Left colon (tissue), 2 donors: ENCODE measurements at regions not wholly inside any gene's neighbourhood (a gene's known extent, or its start where the extent isn't known, plus 50 kb on each side); places are given as distances from the start of the nearest gene placed in this dataset.
"Not testable (repeated sequence)": the region's sequence is repeated elsewhere in the genome, so short reads cannot be mapped to it uniquely, and the experiment has no call there.

Experiments used
- ATAC-seq: fragments of 200-7000 bp; cut with Tn5 transposase; one replicate; pipeline ENCODE4 v1.9.1; 2020; ENCODE audit warnings: mild to moderate bottlenecking, moderate library complexity
- DNase-seq, 2 donors: peaks; one replicate each; pipeline ENCODE4 v3.0.0-alpha.2; 2020
- intact Hi-C, 2 donors: fragments of 100-400 bp; cut with DNase I in 1 of 2; cut with micrococcal nuclease in 1 of 2; formaldehyde crosslinking; loops; one replicate each; pipeline versions ENCODE4 v1.11.2 to v1.14.0; 2022; cut with DNase I, micrococcal nuclease
- donor health status: DM: no; HTN: no; CAD: no.
- donor health status: DM: yes; HTN: yes; CAD: no.

DNA sequence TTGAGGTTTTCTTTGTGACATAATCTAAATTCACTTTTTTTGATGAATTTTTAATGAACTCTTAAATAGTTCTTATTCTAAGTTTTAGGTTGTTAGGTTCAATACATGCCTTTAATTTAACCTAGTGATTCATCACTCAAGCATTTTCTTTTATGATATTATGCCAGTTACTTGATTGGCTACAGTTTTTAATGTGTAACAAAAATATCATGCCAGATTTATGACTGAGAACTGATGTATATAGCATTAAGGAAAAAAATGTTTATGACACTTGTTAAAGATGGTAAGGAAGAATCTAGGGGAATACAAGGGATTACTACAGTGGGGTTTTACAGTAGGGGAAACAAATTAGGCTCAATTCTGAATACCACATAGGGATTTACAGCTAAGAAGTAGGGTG lies 103.1 kb downstream of the VGLL3 start:
- no peak for ATAC-seq
- intact Hi-C loops, result no loop called here
- DNase-seq, result no peak

DNA sequence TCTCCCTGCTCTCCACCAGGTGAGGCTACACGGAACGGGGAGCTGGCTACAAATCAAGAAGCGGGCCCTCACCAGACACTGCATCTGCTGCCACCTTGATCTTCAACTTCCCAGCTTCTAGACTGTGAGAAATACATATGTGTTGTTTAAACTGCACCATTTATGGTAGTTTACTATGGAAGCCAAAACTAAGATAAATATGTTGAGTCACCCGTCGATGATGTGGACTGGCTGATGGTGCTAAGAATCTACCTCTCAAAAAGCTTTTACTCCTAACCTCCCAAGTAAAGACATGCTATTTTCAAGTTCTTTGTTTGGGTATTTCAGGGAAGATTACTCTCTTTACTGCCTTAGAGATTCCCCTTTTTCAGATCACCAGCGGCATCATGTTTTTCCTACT lies 110.9 kb downstream of the VGLL3 start:
- ATAC-seq (no peak), DNase-seq (no peak)
- intact Hi-C loops, result no loop called here

GRCh38 chr3:86876504-86877181 lies 114.3 kb downstream of the VGLL3 start:
- intact Hi-C loops, DNase-seq, ATAC-seq: not testable (repeated sequence)

DNA sequence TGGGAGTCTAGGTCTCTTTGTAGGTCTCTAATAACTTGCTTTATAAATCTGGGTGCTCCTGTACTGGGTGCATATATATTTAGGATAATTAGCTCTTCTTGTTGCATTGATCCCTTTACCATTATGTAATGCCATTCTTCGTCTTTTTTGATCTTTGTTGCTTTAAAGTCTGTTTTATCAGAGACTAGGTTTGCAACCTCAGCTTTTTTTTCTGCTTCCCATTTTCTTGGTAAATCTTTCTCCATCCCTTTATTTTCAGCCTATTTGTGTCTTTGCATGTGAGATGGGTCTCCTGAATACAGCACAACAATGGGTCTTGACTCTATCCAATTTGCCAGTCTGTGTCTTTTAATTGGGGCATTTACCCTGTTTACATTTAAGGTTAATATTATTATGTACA lies 116.2 kb downstream of the VGLL3 start:
- DNase-seq, ATAC-seq, intact Hi-C loops: not testable (repeated sequence)

GRCh38 chr3:86869566-86869965 lies 121.4 kb downstream of the VGLL3 start:
- ATAC-seq (no peak), DNase-seq (no peak)
- intact Hi-C loops, result no loop called here

DNA sequence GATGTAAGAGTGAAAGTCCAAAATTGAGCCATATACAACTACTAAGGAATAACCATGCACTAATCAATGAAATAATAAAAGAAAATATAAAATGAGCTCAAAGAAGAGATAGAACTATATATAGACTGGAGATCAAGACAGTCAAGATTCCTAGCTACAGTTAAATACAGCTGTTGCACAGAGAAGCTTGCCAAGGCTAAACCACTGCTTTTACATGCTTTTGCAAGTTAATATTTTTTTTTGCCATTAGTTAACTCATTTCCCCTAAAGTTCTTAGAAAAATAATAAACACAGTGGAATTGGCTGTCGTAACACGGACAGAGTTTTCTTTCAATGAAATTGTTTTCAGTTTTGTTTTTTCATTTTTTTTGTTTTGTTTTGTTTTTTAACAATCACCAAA lies 123.0 kb downstream of the VGLL3 start:
- intact Hi-C loops, result no loop called here
- no peak for DNase-seq
- no peak for ATAC-seq

DNA sequence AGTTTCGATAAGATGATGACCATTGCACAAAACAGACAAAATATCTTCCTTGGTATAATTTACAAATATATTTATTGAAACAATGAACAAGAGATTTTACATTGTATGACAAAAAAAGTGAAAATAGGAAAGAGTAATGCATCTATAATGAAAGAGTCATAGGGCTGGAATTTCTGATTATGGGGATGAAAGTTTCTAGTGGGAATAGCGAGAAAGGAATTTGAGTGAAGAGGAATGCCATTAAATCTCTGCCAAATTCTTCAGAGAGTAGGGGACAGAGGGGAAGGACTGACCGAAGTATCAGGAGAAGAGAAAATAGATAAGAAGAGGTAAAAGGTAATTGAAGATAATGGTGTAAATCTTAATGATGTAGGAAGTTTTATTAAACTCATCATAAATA lies 125.4 kb downstream of the VGLL3 start:
- intact Hi-C loops, result no loop called here
- ATAC-seq (no peak), DNase-seq (no peak)

DNA sequence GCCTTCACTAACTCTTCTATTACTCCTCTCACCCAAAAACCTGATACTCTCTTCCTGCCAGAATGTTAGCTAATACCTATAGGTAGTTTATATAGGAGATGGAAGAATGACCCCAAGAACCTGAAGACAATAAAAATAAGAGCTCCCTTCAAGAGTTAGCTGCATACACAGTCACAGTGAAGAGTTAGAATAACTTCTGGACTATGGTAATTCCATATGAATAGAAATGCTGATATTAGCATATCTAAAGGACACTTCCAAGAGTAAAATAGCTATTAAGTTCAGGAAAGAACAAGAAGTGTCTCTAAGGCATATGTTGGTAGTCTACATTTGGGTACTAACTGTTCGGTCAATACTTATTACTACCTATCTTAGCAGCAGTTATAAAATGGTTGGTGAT lies 134.2 kb downstream of the VGLL3 start:
- intact Hi-C loops, result no loop called here
- DNase-seq, result no peak
- no peak for ATAC-seq

- ATAC-seq (no peak), DNase-seq (no peak)
- intact Hi-C loops, result no loop called here
These were observed 141.0 kb downstream of the VGLL3 start for GRCh38 chr3:86849991-86850390.

DNA sequence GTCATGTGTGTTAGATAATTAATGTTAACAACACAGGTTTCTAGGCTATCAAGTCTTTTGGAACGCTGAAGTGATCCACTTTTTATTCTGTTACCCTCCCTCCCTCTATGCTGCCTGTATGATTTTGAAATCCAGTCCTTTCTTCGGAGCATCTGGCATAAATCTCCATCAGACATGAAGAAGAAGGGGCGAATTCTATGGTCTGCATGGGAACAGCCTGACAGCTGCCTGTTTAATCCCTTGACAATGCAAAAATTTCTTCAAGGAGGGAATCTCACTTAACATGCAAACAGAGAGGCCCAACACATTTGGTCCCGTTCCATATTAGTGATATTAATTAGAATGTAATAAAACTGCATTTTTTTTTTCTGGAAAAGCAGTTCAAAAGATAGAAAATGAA lies 145.2 kb downstream of the VGLL3 start:
- ATAC-seq, result no peak
- no peak for DNase-seq
- intact Hi-C loops, result no loop called here

DNA sequence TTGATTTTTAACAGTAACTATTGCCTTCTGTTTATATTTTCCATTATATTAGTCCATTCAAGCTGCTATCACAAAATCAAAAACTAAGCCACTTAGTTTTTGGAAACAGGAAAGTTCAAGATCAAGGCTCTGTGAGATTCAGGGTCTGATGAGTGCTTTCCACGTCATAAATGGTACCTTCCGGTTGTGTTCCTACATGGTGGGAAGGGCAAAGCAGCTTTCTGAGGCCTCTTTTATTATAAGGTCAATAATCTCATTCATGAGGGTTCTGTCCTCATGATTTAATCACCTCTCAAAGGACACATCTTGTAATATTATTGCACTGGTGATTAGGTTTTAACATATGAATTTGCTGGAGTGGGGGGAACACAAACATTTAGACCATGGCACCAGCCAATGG lies 152.0 kb downstream of the VGLL3 start:
- intact Hi-C loops, result no loop called here
- DNase-seq, result no peak
- ATAC-seq, result no peak

DNA sequence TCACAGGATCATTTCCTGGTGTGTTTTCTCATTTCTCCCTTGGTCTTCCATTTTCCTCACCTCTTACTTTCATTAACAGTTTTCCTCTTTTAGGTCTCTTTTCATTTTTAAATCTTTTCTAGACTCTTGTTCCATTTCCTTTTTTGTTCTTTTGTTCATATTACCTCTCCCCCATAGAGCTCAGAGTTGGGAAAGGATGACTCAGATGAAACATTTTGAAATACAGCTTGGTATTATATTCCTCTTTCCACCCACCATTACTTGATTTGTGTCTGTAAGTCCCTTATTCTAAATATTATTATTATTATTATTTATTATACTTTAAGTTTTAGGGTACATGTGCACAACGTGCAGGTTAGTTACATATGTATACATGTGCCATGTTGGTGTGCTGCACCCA lies 153.1 kb downstream of the VGLL3 start:
- intact Hi-C loops, result no loop called here
- no peak for DNase-seq
- ATAC-seq, result no peak

GRCh38 chr3:86830566-86830965 lies 160.4 kb downstream of the VGLL3 start:
- DNase-seq (no peak), ATAC-seq (no peak)
- intact Hi-C loops, result no loop called here

GRCh38 chr3:86828751-86829150 lies 162.2 kb downstream of the VGLL3 start:
- no peak for ATAC-seq
- DNase-seq, result no peak
- intact Hi-C loops, result no loop called here

- intact Hi-C loops, DNase-seq, ATAC-seq: not testable (repeated sequence)
These were observed 163.4 kb downstream of the VGLL3 start for GRCh38 chr3:86827582-86827981.

DNA sequence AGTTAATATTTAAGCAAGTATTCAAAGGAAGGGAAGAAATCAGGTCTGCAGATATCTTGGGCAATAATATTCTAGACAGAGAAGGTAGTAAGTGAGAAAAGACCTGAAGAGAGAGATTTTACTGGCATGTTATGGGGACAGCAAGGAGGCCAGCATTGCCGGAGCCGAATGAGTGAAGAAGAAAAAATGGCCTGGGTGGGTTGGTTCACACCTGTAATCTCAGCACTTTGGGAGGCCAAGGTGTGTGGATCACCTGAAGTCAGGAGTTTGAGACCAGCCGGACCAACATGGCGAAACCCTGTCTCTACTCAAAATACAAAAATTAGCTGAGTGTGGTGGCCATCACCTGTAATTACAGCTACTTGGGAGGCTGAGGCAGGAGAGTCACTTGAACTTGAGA lies 164.7 kb downstream of the VGLL3 start:
- no peak for DNase-seq
- intact Hi-C loops, result no loop called here
- ATAC-seq, result no peak

GRCh38 chr3:86815880-86816279 lies 175.1 kb downstream of the VGLL3 start:
- intact Hi-C loops, result no loop called here
- DNase-seq (no peak), ATAC-seq (no peak)

- ATAC-seq (no peak), DNase-seq (no peak)
- intact Hi-C loops, result no loop called here
These were observed 175.9 kb downstream of the VGLL3 start for GRCh38 chr3:86814918-86815655.

DNA sequence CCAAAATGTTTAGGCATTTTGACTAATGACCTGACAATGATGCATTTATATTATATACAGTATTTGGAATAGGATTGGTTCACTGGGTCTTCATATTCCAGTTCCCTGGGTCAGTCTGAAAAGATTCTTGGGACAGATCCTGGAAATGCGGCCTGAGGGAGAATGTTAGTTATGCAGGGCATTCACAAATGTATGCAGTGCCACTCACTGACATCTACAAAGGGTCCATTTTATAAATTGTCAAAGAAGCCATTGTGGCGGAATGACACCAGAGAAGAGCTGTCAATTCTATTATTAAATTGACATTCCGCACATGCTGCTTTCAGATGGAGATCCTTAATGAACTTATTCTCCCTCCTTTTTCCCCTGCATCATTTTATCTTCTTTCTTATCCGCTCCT lies 176.6 kb downstream of the VGLL3 start:
- DNase-seq, result no peak
- ATAC-seq, result no peak
- intact Hi-C loops, result no loop called here

- DNase-seq, result no peak
- no peak for ATAC-seq
- intact Hi-C loops, result no loop called here
These were observed 189.0 kb downstream of the VGLL3 start for GRCh38 chr3:86801921-86802320.

DNA sequence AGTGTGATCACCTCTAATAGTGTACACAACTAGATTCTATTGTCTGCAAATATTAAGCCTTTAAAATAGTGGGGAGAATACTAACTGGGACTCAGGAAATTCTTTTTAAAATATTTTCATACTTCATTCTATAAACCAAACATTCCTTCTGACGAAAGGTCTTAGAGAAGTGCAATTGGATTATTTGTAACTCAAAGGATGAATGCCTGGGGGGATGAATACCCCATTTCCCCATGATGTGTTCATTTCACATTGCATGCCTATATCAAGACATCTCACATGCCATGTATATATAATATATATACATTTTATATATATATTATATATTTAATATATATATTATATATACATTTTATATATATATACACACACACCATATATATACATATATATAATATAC lies 189.9 kb downstream of the VGLL3 start:
- intact Hi-C loops, result no loop called here
- DNase-seq (no peak), ATAC-seq (no peak)
